ENCODE measurements at regions not wholly inside any gene's neighbourhood (a gene's known extent, or its start where the extent isn't known, plus 50 kb on each side); places are given as distances from the start of the nearest gene placed in this dataset.

GRCh38 chr10:52999258-52999657 lies 226.7 kb upstream of the MBL2 start:
- no peaks in the 10 kb centered on the region for H3K36me3 ChIP-seq
- TF ChIP-seq POLR2A (IDR thresholded peaks at IDR 0.05), result no peak
- no peak for TF ChIP-seq CTCF (IDR thresholded peaks at IDR 0.05)
- WGBS, 2 donors, result 78 to 80% methylated on average over 2 of the region's 2 CpGs
- no peak overlapping the region for H3K27ac ChIP-seq
- intact Hi-C loops (cut with DNase I), result no loop called here
- H3K9me3 ChIP-seq, result no peaks in the 10 kb centered on the region
- H3K27me3 ChIP-seq, result no peaks in the 10 kb centered on the region
- DNase-seq, result no peak
- no peaks in the 10 kb centered on the region for H3K4me1 ChIP-seq
- no peak overlapping the region for H3K4me3 ChIP-seq

GRCh38 chr10:52997007-52997406 lies 224.4 kb upstream of the MBL2 start:
- Histone ChIP-seq H3K4me3 (no peak overlapping the region), H3K27me3 (no peaks in the 10 kb centered on the region), H3K36me3 (no peaks in the 10 kb centered on the region), H3K27ac (no peak overlapping the region), H3K4me1 (no peaks in the 10 kb centered on the region), H3K9me3 (no peaks in the 10 kb centered on the region)
- DNase-seq, result no peak
- intact Hi-C loops (cut with DNase I), result no loop called here
- TF ChIP-seq POLR2A (IDR thresholded peaks at IDR 0.05) (no peak), CTCF (IDR thresholded peaks at IDR 0.05) (no peak)

- intact Hi-C loops (cut with DNase I), result no loop called here
- no peak overlapping the region for H3K27ac ChIP-seq
- H3K27me3 ChIP-seq, result no peaks in the 10 kb centered on the region
- no peaks in the 10 kb centered on the region for H3K36me3 ChIP-seq
- TF ChIP-seq POLR2A (IDR thresholded peaks at IDR 0.05), result no peak
- no peak for DNase-seq
- H3K9me3 ChIP-seq, result no peaks in the 10 kb centered on the region
- no peak overlapping the region for H3K4me3 ChIP-seq
- no peaks in the 10 kb centered on the region for H3K4me1 ChIP-seq
Observed at GRCh38 chr10:52994370-52994769, 221.8 kb upstream of the MBL2 start.

DNA sequence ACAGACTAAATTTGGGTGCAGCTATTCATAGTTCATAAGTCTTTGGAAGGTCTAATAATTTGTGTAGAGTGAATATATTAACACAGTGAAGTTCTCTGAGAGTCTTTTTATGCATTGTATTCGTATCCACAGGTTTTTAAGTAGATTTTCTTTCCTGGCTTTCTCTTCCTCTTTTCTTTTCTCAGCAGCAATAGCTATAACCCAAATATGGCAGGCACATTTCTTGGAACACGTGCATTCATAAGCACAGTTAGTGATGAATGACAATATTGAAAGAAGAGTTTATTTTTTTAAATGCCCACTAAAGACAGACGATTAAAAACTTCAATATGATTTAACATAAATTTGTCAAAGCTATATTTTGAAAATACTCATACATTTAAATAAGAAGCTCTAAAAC lies 220.5 kb upstream of the MBL2 start:
- no peak for DNase-seq
- 57 to 61% methylated on average over 3 of the region's 3 CpGs for WGBS, 2 donors
- Histone ChIP-seq H3K4me1 (no peaks in the 10 kb centered on the region), H3K27me3 (no peaks in the 10 kb centered on the region), H3K27ac (no peak overlapping the region), H3K4me3 (no peak overlapping the region), H3K36me3 (no peaks in the 10 kb centered on the region), H3K9me3 (no peaks in the 10 kb centered on the region)
- intact Hi-C loops (cut with DNase I), result no loop called here
- no peak for TF ChIP-seq POLR2A (IDR thresholded peaks at IDR 0.05)
- no peak for TF ChIP-seq CTCF (IDR thresholded peaks at IDR 0.05)

GRCh38 chr10:52992567-52992966 lies 220.0 kb upstream of the MBL2 start:
- intact Hi-C loops (cut with DNase I), result no loop called here
- H3K4me1 ChIP-seq, result no peaks in the 10 kb centered on the region
- H3K4me3 ChIP-seq, result no peak overlapping the region
- DNase-seq, result no peak
- H3K36me3 ChIP-seq, result no peaks in the 10 kb centered on the region
- H3K27me3 ChIP-seq, result no peaks in the 10 kb centered on the region
- H3K27ac ChIP-seq, result no peak overlapping the region
- H3K9me3 ChIP-seq, result no peaks in the 10 kb centered on the region
- WGBS, 2 donors, result 44 to 70% methylated on average over 1 of the region's 1 CpG
- TF ChIP-seq CTCF (IDR thresholded peaks at IDR 0.05) (no peak), POLR2A (IDR thresholded peaks at IDR 0.05) (no peak)

DNA sequence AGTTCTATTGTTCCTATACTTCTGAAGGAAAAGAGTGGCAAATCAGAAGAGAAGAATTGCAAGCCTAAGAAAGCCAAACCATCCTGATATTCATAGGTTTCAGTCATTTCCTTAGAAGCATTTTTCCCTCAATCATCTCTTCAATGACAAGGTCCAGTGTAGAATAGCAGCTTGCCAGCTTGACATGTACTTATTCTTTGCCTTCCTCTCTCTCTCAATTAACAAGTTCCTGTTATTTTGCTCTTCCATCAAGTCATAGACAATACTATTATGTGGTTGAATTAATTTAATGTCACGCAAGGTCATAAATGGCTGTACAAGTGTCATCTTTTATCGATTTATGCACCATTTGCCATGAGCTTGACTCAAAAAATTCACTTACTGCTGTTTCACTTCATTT lies 216.3 kb upstream of the MBL2 start:
- no peaks in the 10 kb centered on the region for H3K27me3 ChIP-seq
- no peaks in the 10 kb centered on the region for H3K9me3 ChIP-seq
- intact Hi-C loops (cut with DNase I), result no loop called here
- no peaks in the 10 kb centered on the region for H3K4me1 ChIP-seq
- DNase-seq, result no peak
- WGBS, 2 donors, result 81 to 86% methylated on average over 2 of the region's 2 CpGs
- TF ChIP-seq CTCF (IDR thresholded peaks at IDR 0.05) (no peak), POLR2A (IDR thresholded peaks at IDR 0.05) (no peak)
- H3K27ac ChIP-seq, result no peak overlapping the region
- H3K36me3 ChIP-seq, result no peaks in the 10 kb centered on the region
- no peak overlapping the region for H3K4me3 ChIP-seq

Measured in esophagus squamous epithelium (tissue), 5 donors.